A549 (cell line): ENCODE measurements at regions not wholly inside any gene's neighbourhood (a gene's known extent, or its start where the extent isn't known, plus 50 kb on each side); places are given as distances from the start of the nearest gene placed in this dataset.

Source experiments
- ATAC-seq, 2 experiments: fragments of 200-7000 bp in 1 of 2; fragments of >200 bp in 1 of 2; cut with Nextera tagmentation in 1 of 2; cut with Tn5 transposase in 1 of 2; 3 replicates each; pipeline versions ENCODE4 v1.8.0 to v1.9.1; 2018 to 2020; ENCODE audit warnings: mild to moderate bottlenecking in 1 of 2, moderate library complexity in 1 of 2
- CTCF ChIA-PET: fragments of 300-600 bp; sonication (Branson Sonifier 250); formaldehyde crosslinking; extraction: SDS; loops from one replicate; lab custom pipeline; 2021; ENCODE audit warnings: antibody characterized with exemption, inconsistent platforms; lab: Yijun Ruan, JAX
- POLR2A ChIA-PET: fragments of 350-600 bp; formaldehyde crosslinking; extraction: SDS; loops from one replicate; lab custom pipeline; 2021; ENCODE audit warnings: antibody characterized with exemption, inconsistent platforms; lab: Yijun Ruan, JAX
- DNase-seq, 2 experiments: peaks; one replicate each; pipeline versions ENCODE4 v3.0.0 to v3.0.0-alpha.2; 2011 to 2016; ENCODE audit warnings: low read depth in 1 of 2, low spot score in 1 of 2
- FAIRE-seq: peaks from 2 replicates; lab custom pipeline; 2011; peaks lifted over from hg19 to GRCh38; lab: Jason Lieb, UNC
- H3K27ac ChIP-seq, 2 experiments: fragments of >200 bp; sonication (Bioruptor Twin); formaldehyde crosslinking; 3 replicates each; pipeline ENCODE4 v1.5.1; 2016 to 2017
- H3K4me1 ChIP-seq: fragments of >200 bp; sonication (Bioruptor Twin); formaldehyde crosslinking; 3 replicates; pipeline ENCODE4 v1.6.1; 2016
- H3K4me2 ChIP-seq: fragments of >200 bp; sonication (Bioruptor Twin); formaldehyde crosslinking; 3 replicates; pipeline ENCODE4 v1.6.1; 2016
- H3K4me3 ChIP-seq: fragments of >200 bp; sonication (Bioruptor Twin); formaldehyde crosslinking; 3 replicates; pipeline ENCODE4 v1.5.1; 2016
- H3K9me3 ChIP-seq: fragments of >200 bp; sonication (Bioruptor Twin); formaldehyde crosslinking; 3 replicates; pipeline ENCODE4 v1.6.1; 2016
- CBX2 ChIP-seq: fragments of 200-600 bp; sonication (generic); IDR thresholded peaks from 2 replicates; pipeline ENCODE4 v1.6.1; 2016; ENCODE audit warnings: low read depth, mild to moderate bottlenecking, borderline replicate concordance
- CHD2 ChIP-seq: fragments of 150-350 bp; IDR thresholded peaks from 2 replicates; pipeline ENCODE4 v1.6.1; 2014; ENCODE audit warnings: low read length; ENCODE audit not compliant: partially characterized antibody
- EP300 ChIP-seq, 2 experiments: fragments of >200 bp; sonication (Bioruptor Twin); formaldehyde crosslinking; IDR thresholded peaks; 2 replicates in 1 of 2; 3 replicates in 1 of 2; pipeline ENCODE4 v1.6.1; 2016 to 2017
- ESRRA ChIP-seq: fragments of 150-350 bp; IDR thresholded peaks from 2 replicates; pipeline ENCODE4 v1.6.1; 2014; ENCODE audit warnings: mild to moderate bottlenecking, low read length, borderline replicate concordance
- FOXS1 ChIP-seq: fragments of 250-450 bp; sonication (Bioruptor Pico); IDR thresholded peaks from 2 replicates; pipeline ENCODE4 v1.5.0; 2020; ENCODE audit warnings: mild to moderate bottlenecking, moderate library complexity
- GATA3 ChIP-seq: IDR thresholded peaks from 2 replicates; pipeline ENCODE4 v1.6.1; 2012; ENCODE audit warnings: borderline replicate concordance
- KDM1A ChIP-seq: fragments of 200-600 bp; sonication (generic); IDR thresholded peaks from 2 replicates; pipeline ENCODE4 v1.6.1; 2016; ENCODE audit warnings: low read depth, mild to moderate bottlenecking
- MAFK ChIP-seq: fragments of 450-650 bp; IDR thresholded peaks from 2 replicates; pipeline ENCODE4 v1.6.1; 2014; ENCODE audit not compliant: partially characterized antibody
- MAZ ChIP-seq: fragments of 150-350 bp; IDR thresholded peaks from 2 replicates; pipeline ENCODE4 v1.6.1; 2014; ENCODE audit warnings: antibody characterized with exemption, low read depth, low read length, borderline replicate concordance
- NFE2L2 ChIP-seq: fragments of 150-350 bp; conservative IDR thresholded peaks from 2 replicates; pipeline ENCODE4 v1.6.1; 2014; ENCODE audit warnings: low read length
- NR3C1 ChIP-seq: fragments of >200 bp; sonication (Bioruptor Twin); formaldehyde crosslinking; IDR thresholded peaks from 3 replicates; pipeline ENCODE4 v1.6.1; 2017
- PHF8 ChIP-seq: fragments of 200-600 bp; sonication (generic); IDR thresholded peaks from 2 replicates; pipeline ENCODE4 v1.6.1; 2016; ENCODE audit warnings: low read depth, mild to moderate bottlenecking, antibody characterized with exemption, moderate library complexity, borderline replicate concordance
- POLR2AphosphoS2 ChIP-seq: conservative IDR thresholded peaks from 2 replicates; pipeline ENCODE4 v1.6.1; 2012; ENCODE audit warnings: low read length, improper control_type of control experiment, inconsistent platforms
- RAD21 ChIP-seq, 2 experiments: fragments of >200 bp in 1 of 2; sonication (Bioruptor Twin) in 1 of 2; formaldehyde crosslinking in 1 of 2; IDR thresholded peaks in 1 of 2; conservative IDR thresholded peaks in 1 of 2; 2 replicates in 1 of 2; 3 replicates in 1 of 2; pipeline ENCODE4 v1.6.1; 2012 to 2018; ENCODE audit warnings: inconsistent platforms in 1 of 2
- RNF2 ChIP-seq: fragments of 200-600 bp; sonication (generic); IDR thresholded peaks from 2 replicates; pipeline ENCODE4 v1.6.1; 2016; ENCODE audit warnings: low read depth, mild to moderate bottlenecking, antibody characterized with exemption, moderate library complexity, borderline replicate concordance
- ZC3H11A ChIP-seq: fragments of 450-650 bp; IDR thresholded peaks from 2 replicates; pipeline ENCODE4 v1.6.1; 2014; ENCODE audit warnings: antibody characterized with exemption, mild to moderate bottlenecking
- ZFP36 ChIP-seq: fragments of 450-650 bp; IDR thresholded peaks from 2 replicates; pipeline ENCODE4 v1.6.1; 2014; ENCODE audit warnings: borderline replicate concordance; ENCODE audit not compliant: partially characterized antibody
- ZSCAN20 ChIP-seq: fragments of 250-450 bp; sonication (Bioruptor Pico); IDR thresholded peaks from 2 replicates; pipeline ENCODE4 v1.8.0; 2022; ENCODE audit warnings: mild to moderate bottlenecking, moderate library complexity
- WGBS: methylation state at CpG from one replicate; pipeline ENCODE4 v1.1.6; 2017; ENCODE audit errors: missing lambda C conversion rate; 5-methylcytosine and 5-hydroxymethylcytosine counted together
- TF ChIP-seq, protein P1 (sequence below): fragments of >200 bp; sonication (Bioruptor Twin); formaldehyde crosslinking; IDR thresholded peaks from 3 replicates; pipeline ENCODE4 v1.6.1; 2016
- TF ChIP-seq, protein P2 (sequence below): fragments of 150-350 bp; IDR thresholded peaks from 2 replicates; pipeline ENCODE4 v1.6.1; 2014; ENCODE audit warnings: low read depth, mild to moderate bottlenecking, low read length
- TF ChIP-seq, protein P3 (sequence below): fragments of 250-450 bp; sonication (Bioruptor Pico); IDR thresholded peaks from 2 replicates; pipeline ENCODE4 v1.5.0; 2020; ENCODE audit warnings: low read depth, mild to moderate bottlenecking, moderate library complexity
- TF ChIP-seq, protein P4 (sequence below): IDR thresholded peaks from 2 replicates; pipeline ENCODE4 v1.6.1; 2012

DNA sequence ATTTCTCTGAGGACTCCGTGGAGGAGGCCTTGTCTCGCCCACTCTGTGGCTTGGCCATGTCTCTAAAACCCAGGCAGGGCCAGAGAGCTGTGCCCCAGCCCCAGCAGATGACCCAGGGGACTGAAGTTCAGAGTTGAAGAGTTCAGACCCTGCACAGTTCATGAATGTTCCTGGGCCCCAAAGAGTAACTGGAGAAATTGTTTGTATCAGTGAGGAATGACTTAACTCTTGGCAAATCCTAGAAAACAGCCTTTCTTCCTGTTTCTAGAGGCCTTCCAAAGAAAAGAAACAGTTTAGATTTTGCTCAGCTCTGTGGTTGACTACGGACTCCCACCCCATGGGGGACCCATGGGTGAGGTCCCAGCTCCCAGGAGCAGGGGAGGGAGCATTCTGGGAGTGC lies 62.1 kb upstream of the EYA2 start:
- WGBS: 58% methylated on average over 3 of the region's 3 CpGs
- Histone ChIP-seq H3K27ac (no peak overlapping the region), H3K4me3 (no peak overlapping the region), H3K9me3 (no peaks in the 10 kb centered on the region), H3K4me2 (no peak overlapping the region), H3K4me1 (peaks cover 10% of the 10 kb centered on the region; the same call in 1 of the 3 replicates)
- POLR2A ChIA-PET: no interaction called here
- CTCF ChIA-PET: interaction anchor here (0.6 kb wide), 1 partner anchor 187 kb away, joined by 3 read pairs; no protein-coding TSS in a partner anchor
- DNase-seq: no peak
- ATAC-seq: no peak
- no peak for FAIRE-seq
- TF ChIP-seq FOXS1: no peak

DNA sequence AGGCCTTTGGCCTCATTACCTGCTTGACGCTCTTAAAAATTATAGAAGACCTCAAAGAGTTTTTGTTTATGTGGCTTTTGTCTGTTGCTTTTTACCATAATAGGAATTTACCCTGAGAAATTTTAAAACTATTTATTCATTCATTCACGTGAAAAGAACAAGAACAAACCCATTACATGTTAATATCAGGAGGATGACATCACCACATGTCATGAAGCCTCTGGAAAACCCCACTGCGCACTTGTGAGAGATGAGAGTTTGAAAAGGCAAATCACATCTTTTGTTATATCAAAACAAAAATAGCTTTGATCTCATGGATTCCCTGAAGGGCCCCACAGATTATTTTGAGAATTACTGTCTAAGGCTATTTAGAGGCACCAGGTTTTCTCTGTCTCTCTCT lies 61.3 kb upstream of the EYA2 start:
- no peaks in the 10 kb centered on the region for H3K9me3 ChIP-seq
- H3K4me3 ChIP-seq: no peak overlapping the region
- ATAC-seq: no peak
- H3K27ac ChIP-seq: no peak overlapping the region
- DNase-seq: no peak
- POLR2A ChIA-PET: no interaction called here
- WGBS: 80% methylated on average over 3 of the region's 3 CpGs
- TF ChIP-seq MAZ (no peak), NR3C1 (no peak)
- TF ChIP-seq, protein P1, sequence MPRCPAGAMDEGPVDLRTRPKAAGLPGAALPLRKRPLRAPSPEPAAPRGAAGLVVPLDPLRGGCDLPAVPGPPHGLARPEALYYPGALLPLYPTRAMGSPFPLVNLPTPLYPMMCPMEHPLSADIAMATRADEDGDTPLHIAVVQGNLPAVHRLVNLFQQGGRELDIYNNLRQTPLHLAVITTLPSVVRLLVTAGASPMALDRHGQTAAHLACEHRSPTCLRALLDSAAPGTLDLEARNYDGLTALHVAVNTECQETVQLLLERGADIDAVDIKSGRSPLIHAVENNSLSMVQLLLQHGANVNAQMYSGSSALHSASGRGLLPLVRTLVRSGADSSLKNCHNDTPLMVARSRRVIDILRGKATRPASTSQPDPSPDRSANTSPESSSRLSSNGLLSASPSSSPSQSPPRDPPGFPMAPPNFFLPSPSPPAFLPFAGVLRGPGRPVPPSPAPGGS: no peak
- TF ChIP-seq, all 56 proteins: peak for 0
- FAIRE-seq: no peak
- Histone ChIP-seq H3K4me2 (no peak overlapping the region), H3K4me1 (peaks cover 10% of the 10 kb centered on the region; the same call in 1 of the 3 replicates)
- CTCF ChIA-PET: interaction anchor here (0.6 to 1.2 kb wide), 3 partner anchors 11 to 186 kb away, joined by 3 to 5 read pairs (median 3); no protein-coding TSS in a partner anchor

DNA sequence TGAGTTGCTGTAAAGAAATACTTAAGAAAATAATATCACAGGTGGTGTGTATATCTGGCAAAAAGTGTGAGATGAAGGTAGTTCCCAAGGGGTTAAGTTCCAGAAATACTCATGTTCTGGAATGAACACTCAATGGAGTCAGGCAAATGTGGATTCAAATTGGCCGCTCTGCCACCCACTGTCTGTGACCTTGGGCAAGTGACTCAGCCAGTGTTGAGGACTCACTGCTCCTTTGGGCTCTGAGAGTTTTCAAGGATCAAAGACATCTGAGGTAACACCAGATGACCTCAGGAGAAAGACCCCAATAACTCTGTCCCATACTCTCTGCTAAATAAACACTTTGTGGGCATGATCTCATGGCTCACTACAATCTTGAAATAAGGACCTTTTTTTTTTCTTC lies 59.2 kb upstream of the EYA2 start:
- Histone ChIP-seq H3K4me1 (peaks cover 10% of the 10 kb centered on the region; the same call in 1 of the 3 replicates), H3K9me3 (no peaks in the 10 kb centered on the region), H3K4me2 (peak overlapping the region; percentile 23; the same call in 2 of the 3 replicates), H3K4me3 (no peak overlapping the region), H3K27ac (0 out of 6 replicates have a peak overlapping the region, but pooled peaks of 1 of the 2 experiments have one; percentile 9)
- no peak for TF ChIP-seq GATA3
- TF ChIP-seq ESRRA: peak; percentile 46; the same call in 1 of the 2 replicates
- FAIRE-seq (no peak), ATAC-seq (no peak; a peak in 1 of 6 replicates), DNase-seq (peak in 1 of 2 experiments; percentile 30)
- ChIA-PET POLR2A (no interaction called here), CTCF (no interaction called here)
- 38% methylated on average over 1 of the region's 1 CpG for WGBS

DNA sequence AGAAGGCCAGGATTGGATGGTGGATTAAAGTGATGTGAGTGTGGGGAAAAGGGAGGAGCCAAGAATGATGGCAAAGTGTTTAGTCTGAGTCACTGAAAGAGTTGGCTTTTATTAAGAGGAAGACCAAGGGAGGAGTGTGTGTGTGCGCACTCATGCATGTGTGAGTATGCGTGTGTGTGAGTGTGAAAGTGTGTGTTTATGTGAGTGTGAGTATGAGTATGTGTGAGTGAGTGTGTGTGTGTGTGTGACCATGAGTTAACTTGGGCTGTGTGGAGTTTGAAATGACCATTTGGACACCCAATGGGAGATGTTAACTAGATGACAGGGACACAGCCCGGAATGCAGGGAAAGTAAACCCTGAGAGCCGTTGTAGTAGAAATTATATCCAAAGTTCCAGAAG lies 57.6 kb upstream of the EYA2 start:
- POLR2A ChIA-PET: no interaction called here
- Histone ChIP-seq H3K4me1 (peaks cover 10% of the 10 kb centered on the region; the same call in 1 of the 3 replicates), H3K4me3 (no peak overlapping the region), H3K27ac (0 out of 6 replicates have a peak overlapping the region, but pooled peaks of 1 of the 2 experiments have one; percentile 20), H3K4me2 (no peak overlapping the region), H3K9me3 (no peaks in the 10 kb centered on the region)
- no peak for ATAC-seq
- DNase-seq: no peak
- FAIRE-seq: no peak
- WGBS: 90% methylated on average over 4 of the region's 4 CpGs
- TF ChIP-seq, protein P2, sequence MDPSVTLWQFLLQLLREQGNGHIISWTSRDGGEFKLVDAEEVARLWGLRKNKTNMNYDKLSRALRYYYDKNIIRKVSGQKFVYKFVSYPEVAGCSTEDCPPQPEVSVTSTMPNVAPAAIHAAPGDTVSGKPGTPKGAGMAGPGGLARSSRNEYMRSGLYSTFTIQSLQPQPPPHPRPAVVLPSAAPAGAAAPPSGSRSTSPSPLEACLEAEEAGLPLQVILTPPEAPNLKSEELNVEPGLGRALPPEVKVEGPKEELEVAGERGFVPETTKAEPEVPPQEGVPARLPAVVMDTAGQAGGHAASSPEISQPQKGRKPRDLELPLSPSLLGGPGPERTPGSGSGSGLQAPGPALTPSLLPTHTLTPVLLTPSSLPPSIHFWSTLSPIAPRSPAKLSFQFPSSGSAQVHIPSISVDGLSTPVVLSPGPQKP: no peak
- TF ChIP-seq ZSCAN20 (CRISPR knock-in tag) (no peak), PHF8 (no peak), POLR2AphosphoS2 (no peak), KDM1A (no peak), NFE2L2 (no peak), MAFK (no peak), CBX2 (no peak), RNF2 (no peak), ZC3H11A (no peak), EP300 (IDR thresholded peaks at IDR 0.05) (no peak), ZFP36 (no peak), RAD21 (conservative IDR thresholded peaks at IDR 0.05 in 1 of 2, IDR thresholded peaks at IDR 0.05 in 1 of 2) (no peak), CHD2 (no peak)
- TF ChIP-seq, protein P3, sequence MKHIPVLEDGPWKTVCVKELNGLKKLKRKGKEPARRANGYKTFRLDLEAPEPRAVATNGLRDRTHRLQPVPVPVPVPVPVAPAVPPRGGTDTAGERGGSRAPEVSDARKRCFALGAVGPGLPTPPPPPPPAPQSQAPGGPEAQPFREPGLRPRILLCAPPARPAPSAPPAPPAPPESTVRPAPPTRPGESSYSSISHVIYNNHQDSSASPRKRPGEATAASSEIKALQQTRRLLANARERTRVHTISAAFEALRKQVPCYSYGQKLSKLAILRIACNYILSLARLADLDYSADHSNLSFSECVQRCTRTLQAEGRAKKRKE: no peak
- TF ChIP-seq, protein P4, sequence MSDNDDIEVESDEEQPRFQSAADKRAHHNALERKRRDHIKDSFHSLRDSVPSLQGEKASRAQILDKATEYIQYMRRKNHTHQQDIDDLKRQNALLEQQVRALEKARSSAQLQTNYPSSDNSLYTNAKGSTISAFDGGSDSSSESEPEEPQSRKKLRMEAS: no peak
- CTCF ChIA-PET: no interaction called here
